Testis (tissue), 2 donors: ENCODE measurements at regions not wholly inside any gene's neighbourhood (a gene's known extent, or its start where the extent isn't known, plus 50 kb on each side); places are given as distances from the start of the nearest gene placed in this dataset.

Experiments
- CTCF ChIP-seq, 3 experiments: fragments of 450-650 bp in 2 of 3; fragments of 200-600 bp in 1 of 3; sonication (generic) in 1 of 3; IDR thresholded peaks; one replicate each; pipeline ENCODE4 v1.5.1; 2016 to 2019; ENCODE audit warnings: antibody characterized with exemption in 3 of 3, mild to moderate bottlenecking in 2 of 3, moderate library complexity in 1 of 3
- POLR2A ChIP-seq: fragments of 450-650 bp; IDR thresholded peaks from one replicate; pipeline ENCODE4 v1.6.1; 2017; ENCODE audit warnings: antibody characterized with exemption, mild to moderate bottlenecking, moderate library complexity

GRCh38 chr16:72384651-72385050 is 212.7 kb upstream of the PMFBP1 start:
- TF ChIP-seq CTCF (IDR thresholded peaks at IDR 0.05) (no peak), POLR2A (no peak)
